GM12892 (cell line): ENCODE measurements at regions not wholly inside any gene's neighbourhood (a gene's known extent, or its start where the extent isn't known, plus 50 kb on each side); places are given as distances from the start of the nearest gene placed in this dataset.
"Not testable (repeated sequence)": the region's sequence is repeated elsewhere in the genome, so short reads cannot be mapped to it uniquely, and the experiment has no call there.

ENCODE experiments used
- POLR2A ChIP-seq: IDR thresholded peaks from 2 replicates; pipeline ENCODE4 v1.6.1; 2011; ENCODE audit warnings: low read depth, low read length, control low read depth
- POLR2AphosphoS5 ChIP-seq: IDR thresholded peaks from 2 replicates; pipeline ENCODE4 v1.6.1; 2011; ENCODE audit warnings: low read depth, low read length, control low read depth
- TAF1 ChIP-seq: IDR thresholded peaks from 2 replicates; pipeline ENCODE4 v1.6.1; 2011; ENCODE audit warnings: low read depth, mild to moderate bottlenecking, control low read depth, low read length, borderline replicate concordance

DNA sequence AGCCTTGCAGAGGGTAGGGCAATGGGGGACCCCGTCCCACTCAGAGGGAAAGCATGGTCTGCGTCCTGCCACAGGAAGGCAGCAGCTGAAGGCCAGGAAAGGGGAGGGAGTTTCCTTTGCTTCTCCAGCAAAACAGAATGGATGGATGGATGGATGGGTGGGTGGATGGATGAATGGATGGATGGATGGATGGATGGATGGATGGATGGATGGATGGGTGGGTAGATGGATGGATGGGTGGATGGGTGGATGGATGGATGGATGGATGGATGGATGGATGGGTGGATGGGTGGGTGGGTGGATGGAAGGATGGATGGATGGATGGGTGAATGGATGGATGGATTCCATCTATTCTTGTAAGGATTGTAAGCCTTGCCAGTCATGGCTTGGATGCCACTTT is 59.3 kb upstream of the TMPRSS2 start:
- TF ChIP-seq POLR2A, POLR2AphosphoS5, TAF1: not testable (repeated sequence)
